K562 (cell line): ENCODE measurements at regions not wholly inside any gene's neighbourhood (a gene's known extent, or its start where the extent isn't known, plus 50 kb on each side); places are given as distances from the start of the nearest gene placed in this dataset.

Experiments used
- ATAC-seq: fragments of 200-7000 bp; cut with Tn5 transposase; 3 replicates; pipeline ENCODE4 v1.9.1; 2020; ENCODE audit warnings: moderate library complexity
- BruUV-seq: library from RNA; stranded (reverse); fragments of 400-500 nt; replicated peaks from 2 replicates; lab custom pipeline; 2021; lab: Mats Ljungman, UMichigan
- CTCF ChIA-PET: fragments of 300-600 bp; formaldehyde crosslinking; extraction: SDS; loops from one replicate; lab custom pipeline; 2021; ENCODE audit warnings: low intra/inter-chr PET ratio; lab: Yijun Ruan, JAX
- POLR2A ChIA-PET: fragments of 300-600, 350-650 bp; sonication (Branson Sonifier 250); formaldehyde crosslinking; extraction: SDS; loops from one replicate; lab custom pipeline; 2021; ENCODE audit warnings: antibody characterized with exemption, inconsistent platforms; lab: Yijun Ruan, JAX
- DNase-seq, 4 experiments: peaks; one replicate each; pipeline versions ENCODE4 v3.0.0 to v3.0.0-alpha.2; 2011 to 2018; ENCODE audit warnings: low spot score in 3 of 4, mixed read lengths in 3 of 4; ENCODE audit errors: extremely low read depth in 1 of 4
- FAIRE-seq: peaks from 2 replicates; lab custom pipeline; 2011; peaks lifted over from hg19 to GRCh38; lab: Jason Lieb, UNC
- H2AFZ ChIP-seq: 2 replicates; pipeline ENCODE4 v1.6.0; 2011; ENCODE audit warnings: low read depth, low read length, control low read depth, inconsistent platforms
- H3K27ac ChIP-seq: fragments of 200-600 bp; 3 replicates; pipeline ENCODE4 v1.8.0; 2011; ENCODE audit warnings: low read depth, mild to moderate bottlenecking, control low read depth, inconsistent platforms, low read length, moderate library complexity, mixed read lengths; ENCODE audit errors: extremely low read depth
- H3K27me3 ChIP-seq, 2 experiments: fragments of 300-600 bp in 1 of 2; 2 replicates in 1 of 2; 3 replicates in 1 of 2; pipeline versions ENCODE4 v1.6.0 to v1.8.0; 2011; ENCODE audit warnings: inconsistent platforms in 2 of 2, low read length in 2 of 2, mild to moderate bottlenecking in 1 of 2, mixed read lengths in 1 of 2, moderate library complexity in 1 of 2; ENCODE audit not compliant: control insufficient read depth in 2 of 2, insufficient read depth in 2 of 2
- H3K36me3 ChIP-seq: fragments of 300-600 bp; 3 replicates; pipeline ENCODE4 v1.8.0; 2011; ENCODE audit warnings: mild to moderate bottlenecking, low read length, inconsistent platforms; ENCODE audit not compliant: control insufficient read depth, insufficient read depth
- H3K4me1 ChIP-seq, 2 experiments: fragments of 200-600 bp in 1 of 2; replicated peaks in 1 of 2; 2 replicates in 1 of 2; 3 replicates in 1 of 2; pipeline versions ENCODE4 v1.5.1 to v1.8.0; 2011; ENCODE audit warnings: inconsistent platforms in 2 of 2, low read length in 2 of 2, mild to moderate bottlenecking in 1 of 2, mixed read lengths in 1 of 2, moderate library complexity in 1 of 2; ENCODE audit not compliant: control insufficient read depth in 2 of 2, insufficient read depth in 2 of 2
- H3K4me2 ChIP-seq: 2 replicates; pipeline ENCODE4 v1.6.1; 2011; ENCODE audit warnings: low read length, control low read depth, inconsistent platforms, mixed read lengths; ENCODE audit not compliant: insufficient read depth
- H3K4me3 ChIP-seq: fragments of 200-600 bp; sonication (generic), shearing (Covaris generic); 2 replicates; pipeline ENCODE4 v1.5.1; 2016; ENCODE audit warnings: control low read depth, inconsistent platforms
- H3K79me2 ChIP-seq: fragments of 200-600 bp; 3 replicates; pipeline ENCODE4 v1.8.0; 2011; ENCODE audit warnings: low read length, inconsistent platforms; ENCODE audit not compliant: control insufficient read depth, insufficient read depth
- H3K9ac ChIP-seq, 2 experiments: 2 replicates each; pipeline versions ENCODE4 v1.6.0 to v1.6.1; 2011; ENCODE audit warnings: low read depth in 2 of 2, low read length in 2 of 2, control low read depth in 1 of 2, inconsistent platforms in 1 of 2, mild to moderate bottlenecking in 1 of 2, mixed read lengths in 1 of 2; ENCODE audit not compliant: insufficient read depth in 1 of 2
- H3K9me1 ChIP-seq: one replicate; pipeline ENCODE4 v1.6.0; 2011; ENCODE audit warnings: inconsistent platforms, mild to moderate bottlenecking, low read length, moderate library complexity; ENCODE audit not compliant: control insufficient read depth, insufficient read depth
- H3K9me3 ChIP-seq: replicated peaks from 2 replicates; pipeline ENCODE4 v1.5.1; 2011; ENCODE audit warnings: low read depth, low read length, inconsistent platforms; ENCODE audit not compliant: control insufficient read depth, insufficient read depth
- H4K20me1 ChIP-seq: replicated peaks from 2 replicates; pipeline ENCODE4 v1.6.1; 2011; ENCODE audit warnings: low read length, inconsistent platforms, mixed read lengths; ENCODE audit not compliant: control insufficient read depth, insufficient read depth
- C11orf30 ChIP-seq: fragments of 450-650 bp; IDR thresholded peaks from 2 replicates; pipeline ENCODE4 v1.6.1; 2016; ENCODE audit warnings: low read depth, mild to moderate bottlenecking
- FOXM1 ChIP-seq, 2 experiments: fragments of 450-650 bp in 1 of 2; sonication (generic) in 1 of 2; formaldehyde crosslinking in 1 of 2; IDR thresholded peaks; 2 replicates each; pipeline versions ENCODE4 v1.6.1 to v1.9.0; 2017 to 2022; ENCODE audit warnings: low read depth in 2 of 2, mild to moderate bottlenecking in 2 of 2, missing genetic modification reagents in 1 of 2, moderate library complexity in 1 of 2
- MYC ChIP-seq, 2 experiments: fragments of 250-450 bp in 1 of 2; sonication (Bioruptor Pico) in 1 of 2; IDR thresholded peaks; 2 replicates each; pipeline versions ENCODE4 v1.5.1 to v1.6.1; 2012 to 2021; ENCODE audit warnings: low read depth in 2 of 2, borderline replicate concordance in 1 of 2, improper control_type of control experiment in 1 of 2, low read length in 1 of 2, mild to moderate bottlenecking in 1 of 2, moderate library complexity in 1 of 2
- PRPF4 ChIP-seq: fragments of 200-400 bp; formaldehyde crosslinking; IDR thresholded peaks from one replicate; pipeline ENCODE4 v1.6.1; 2017; ENCODE audit warnings: low read length, low read depth, mild to moderate bottlenecking; ENCODE audit not compliant: insufficient read depth, poor library complexity, severe bottlenecking
- PTRF ChIP-seq: fragments of 450-650 bp; IDR thresholded peaks from 2 replicates; pipeline ENCODE4 v1.6.1; 2016; ENCODE audit warnings: mild to moderate bottlenecking, missing genetic modification characterization, missing compliant biosample characterization
- RFX1 ChIP-seq: fragments of 450-650 bp; IDR thresholded peaks from 2 replicates; pipeline ENCODE4 v1.6.1; 2016; ENCODE audit warnings: mild to moderate bottlenecking, moderate library complexity
- TAF15 ChIP-seq: fragments of 200-400 bp; formaldehyde crosslinking; IDR thresholded peaks from 2 replicates; pipeline ENCODE4 v1.6.1; 2017; ENCODE audit warnings: mild to moderate bottlenecking, low read depth, low read length, moderate library complexity
- ZEB2 ChIP-seq: fragments of 450-650 bp; IDR thresholded peaks from 2 replicates; pipeline ENCODE4 v1.6.1; 2016
- ZFP30 ChIP-seq: fragments of 250-450 bp; sonication (Bioruptor Pico); IDR thresholded peaks from 2 replicates; pipeline ENCODE4 v1.8.0; 2022; ENCODE audit warnings: moderate library complexity, mild to moderate bottlenecking, inconsistent platforms, borderline replicate concordance
- ZNF224 ChIP-seq: sonication (generic); formaldehyde crosslinking; IDR thresholded peaks from 2 replicates; pipeline ENCODE4 v1.8.0; 2022; ENCODE audit warnings: mild to moderate bottlenecking, missing genetic modification reagents
- ZNF232 ChIP-seq: sonication (generic); formaldehyde crosslinking; IDR thresholded peaks from 2 replicates; pipeline ENCODE4 v1.8.0; 2022; ENCODE audit warnings: mild to moderate bottlenecking, missing genetic modification reagents
- ZNF764 ChIP-seq: fragments of 250-450 bp; sonication (Bioruptor Pico); IDR thresholded peaks from 2 replicates; pipeline ENCODE4 v1.4.0; 2020; ENCODE audit warnings: low read depth, mild to moderate bottlenecking, moderate library complexity
- ZSCAN32 ChIP-seq: fragments of 450-650 bp; formaldehyde crosslinking; IDR thresholded peaks from 2 replicates; pipeline ENCODE4 v1.4.0; 2020; ENCODE audit warnings: mild to moderate bottlenecking, moderate library complexity
- WGBS: fragments of 100-300 bp; shearing (Covaris generic); methylation state at CpG from one replicate; pipeline ENCODE4 v1.1.6; 2016; ENCODE audit warnings: low coverage, mixed read lengths; ENCODE audit not compliant: insufficient coverage; ENCODE audit errors: missing lambda C conversion rate; 5-methylcytosine and 5-hydroxymethylcytosine counted together
- in situ Hi-C: fragments of 300-500 bp; cut with MboI; formaldehyde crosslinking; loops from 4 replicates; pipeline ENCODE4 v1.15.0; 2018; ENCODE audit warnings: inconsistent platforms, mixed read lengths
- intact Hi-C: fragments of 100-400 bp; cut with micrococcal nuclease; formaldehyde crosslinking; loops from 2 replicates; pipeline ENCODE4 v1.14.2; 2022
- TF ChIP-seq, protein P1 (sequence below): fragments of 250-450 bp; sonication (Bioruptor Pico); IDR thresholded peaks from 2 replicates; pipeline ENCODE4 v1.8.0; 2022; ENCODE audit warnings: inconsistent platforms, mild to moderate bottlenecking, moderate library complexity, borderline replicate concordance
- TF ChIP-seq, protein P2 (sequence below): IDR thresholded peaks from 2 replicates; pipeline ENCODE4 v1.6.1; 2016; ENCODE audit warnings: missing genetic modification characterization, missing compliant biosample characterization
- TF ChIP-seq, protein P3 (sequence below): fragments of 450-650 bp; formaldehyde crosslinking; IDR thresholded peaks from 2 replicates; pipeline ENCODE4 v1.4.0; 2022; ENCODE audit warnings: mild to moderate bottlenecking, moderate library complexity

DNA sequence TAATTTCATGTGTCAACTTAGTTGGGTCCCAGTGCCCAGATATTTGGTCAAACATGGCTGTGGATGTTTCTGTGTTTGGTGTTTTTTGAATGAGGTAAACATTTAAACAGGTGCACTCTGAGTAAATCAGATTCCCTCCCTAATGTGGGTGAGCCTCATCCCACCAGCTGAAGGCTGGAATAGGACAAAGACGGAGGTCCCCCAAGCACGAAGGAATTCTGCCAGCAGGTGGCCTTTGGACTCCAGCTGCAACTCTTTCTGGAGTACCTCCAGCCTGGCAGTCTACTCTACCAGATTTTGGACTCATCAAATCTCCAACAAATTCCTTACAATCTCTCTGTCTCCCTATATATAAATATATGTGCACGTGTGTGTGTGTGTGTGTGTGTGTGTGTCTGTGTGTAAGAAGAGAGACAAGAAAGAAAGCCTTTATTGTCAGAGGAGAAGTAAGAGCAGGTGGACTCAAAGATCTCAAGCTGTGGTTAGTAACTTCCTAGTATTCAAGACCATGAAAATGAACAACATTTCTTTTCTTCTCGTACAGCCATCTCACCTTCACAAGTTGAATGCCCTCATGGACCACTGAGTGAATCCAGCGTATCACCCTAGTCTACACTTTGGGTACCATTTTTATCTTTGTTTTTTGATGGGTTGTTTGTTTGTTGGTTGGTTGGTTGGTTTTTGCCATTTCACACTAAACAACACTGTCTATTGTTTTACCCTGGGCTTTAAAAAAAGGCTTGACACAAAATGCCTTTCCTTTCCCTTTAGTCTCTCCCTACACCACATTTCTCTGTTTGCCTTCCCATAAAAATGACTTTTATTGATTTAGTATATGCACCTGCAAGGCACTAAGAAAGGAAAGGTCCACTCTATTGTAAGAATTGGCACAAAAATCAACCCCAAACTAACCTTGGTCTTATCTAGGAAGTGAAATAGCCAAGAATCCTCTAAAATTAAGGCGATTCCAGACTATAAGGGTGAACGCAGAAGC is 118.7 kb downstream of the TENT4A start:
- intact Hi-C loops = no loop called here
- Histone ChIP-seq H3K9me1 (no peaks in the 10 kb centered on the region), H4K20me1 (no peaks in the 10 kb centered on the region), H3K4me1 (no peaks in the 10 kb centered on the region), H3K4me2 (no peak overlapping the region), H3K9me3 (peaks cover 4% of the 10 kb centered on the region), H3K27ac (no peak overlapping the region), H3K9ac (no peak overlapping the region), H3K27me3 (peaks cover 0 to 2% of the 10 kb centered on the region in 2 experiments; a peak in 1 of 5 replicates), H3K36me3 (no peaks in the 10 kb centered on the region), H3K4me3 (no peak overlapping the region), H3K79me2 (no peaks in the 10 kb centered on the region), H2AFZ (no peak overlapping the region)
- WGBS = 0% methylated on average over 7 of the region's 7 CpGs
- in situ Hi-C loops = no loop called here
- ATAC-seq (no peak), DNase-seq (no peak), FAIRE-seq (no peak)
- BruUV-seq = no TSS peak
- ChIA-PET POLR2A (no interaction called here), CTCF (interaction anchor here (0.6 kb wide), 1 partner anchor 602 kb away, joined by 3 read pairs; no protein-coding TSS in a partner anchor)
- no peak for TF ChIP-seq ZNF224
- no peak for TF ChIP-seq ZNF764
- no peak for TF ChIP-seq PTRF (tag)
- TF ChIP-seq, protein P1, sequence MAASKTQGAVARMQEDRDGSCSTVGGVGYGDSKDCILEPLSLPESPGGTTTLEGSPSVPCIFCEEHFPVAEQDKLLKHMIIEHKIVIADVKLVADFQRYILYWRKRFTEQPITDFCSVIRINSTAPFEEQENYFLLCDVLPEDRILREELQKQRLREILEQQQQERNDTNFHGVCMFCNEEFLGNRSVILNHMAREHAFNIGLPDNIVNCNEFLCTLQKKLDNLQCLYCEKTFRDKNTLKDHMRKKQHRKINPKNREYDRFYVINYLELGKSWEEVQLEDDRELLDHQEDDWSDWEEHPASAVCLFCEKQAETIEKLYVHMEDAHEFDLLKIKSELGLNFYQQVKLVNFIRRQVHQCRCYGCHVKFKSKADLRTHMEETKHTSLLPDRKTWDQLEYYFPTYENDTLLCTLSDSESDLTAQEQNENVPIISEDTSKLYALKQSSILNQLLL = no peak
- TF ChIP-seq ZEB2 = no peak
- TF ChIP-seq PRPF4 = no peak
- no peak for TF ChIP-seq FOXM1 (IDR thresholded peaks at IDR 0.05; ENCODE audit: low read depth)
- TF ChIP-seq FOXM1 (CRISPR knock-in tag; IDR thresholded peaks at IDR 0.05; ENCODE audit: low read depth) = no peak
- no peak for TF ChIP-seq TAF15
- TF ChIP-seq MYC (IDR thresholded peaks at IDR 0.05; ENCODE audit: low read depth, low read length) = no peak
- TF ChIP-seq MYC (CRISPR knock-in tag; IDR thresholded peaks at IDR 0.05; ENCODE audit: borderline replicate concordance, low read depth) = no peak
- no peak for TF ChIP-seq RFX1
- TF ChIP-seq ZNF232 (CRISPR knock-in tag) = no peak
- TF ChIP-seq C11orf30 = no peak
- TF ChIP-seq, protein P2, sequence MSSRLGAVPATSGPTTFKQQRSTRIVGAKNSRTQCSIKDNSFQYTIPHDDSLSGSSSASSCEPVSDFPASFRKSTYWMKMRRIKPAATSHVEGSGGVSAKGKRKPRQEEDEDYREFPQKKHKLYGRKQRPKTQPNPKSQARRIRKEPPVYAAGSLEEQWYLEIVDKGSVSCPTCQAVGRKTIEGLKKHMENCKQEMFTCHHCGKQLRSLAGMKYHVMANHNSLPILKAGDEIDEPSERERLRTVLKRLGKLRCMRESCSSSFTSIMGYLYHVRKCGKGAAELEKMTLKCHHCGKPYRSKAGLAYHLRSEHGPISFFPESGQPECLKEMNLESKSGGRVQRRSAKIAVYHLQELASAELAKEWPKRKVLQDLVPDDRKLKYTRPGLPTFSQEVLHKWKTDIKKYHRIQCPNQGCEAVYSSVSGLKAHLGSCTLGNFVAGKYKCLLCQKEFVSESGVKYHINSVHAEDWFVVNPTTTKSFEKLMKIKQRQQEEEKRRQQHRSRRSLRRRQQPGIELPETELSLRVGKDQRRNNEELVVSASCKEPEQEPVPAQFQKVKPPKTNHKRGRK (tag) = no peak
- TF ChIP-seq ZSCAN32 (CRISPR knock-in tag) = no peak
- TF ChIP-seq ZFP30 (CRISPR knock-in tag) = no peak
- TF ChIP-seq, protein P3, sequence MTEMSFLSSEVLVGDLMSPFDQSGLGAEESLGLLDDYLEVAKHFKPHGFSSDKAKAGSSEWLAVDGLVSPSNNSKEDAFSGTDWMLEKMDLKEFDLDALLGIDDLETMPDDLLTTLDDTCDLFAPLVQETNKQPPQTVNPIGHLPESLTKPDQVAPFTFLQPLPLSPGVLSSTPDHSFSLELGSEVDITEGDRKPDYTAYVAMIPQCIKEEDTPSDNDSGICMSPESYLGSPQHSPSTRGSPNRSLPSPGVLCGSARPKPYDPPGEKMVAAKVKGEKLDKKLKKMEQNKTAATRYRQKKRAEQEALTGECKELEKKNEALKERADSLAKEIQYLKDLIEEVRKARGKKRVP (CRISPR knock-in tag) = no peak
